ENCODE measurements at regions not wholly inside any gene's neighbourhood (a gene's known extent, or its start where the extent isn't known, plus 50 kb on each side); places are given as distances from the start of the nearest gene placed in this dataset.

DNA sequence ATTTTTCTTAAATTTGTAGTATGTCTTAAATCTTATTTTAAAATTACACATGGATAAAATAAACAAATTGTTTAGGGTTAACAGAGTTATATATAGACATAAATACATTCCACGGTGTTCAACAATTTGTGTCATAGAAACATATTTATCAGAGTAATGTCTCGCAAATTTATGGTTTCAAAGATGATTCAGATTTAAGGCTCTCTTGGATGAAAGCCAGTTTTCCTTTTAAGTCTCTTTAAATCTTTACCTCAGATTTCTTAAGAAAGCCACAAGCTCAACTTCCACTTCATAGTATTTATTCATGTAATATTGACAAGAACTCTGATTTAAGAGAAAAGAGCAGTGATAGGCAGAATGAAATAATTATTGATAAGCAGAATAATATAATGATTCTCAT, 1254.8 kb upstream of the ADGRL3 start:
- TF ChIP-seq, protein P1, sequence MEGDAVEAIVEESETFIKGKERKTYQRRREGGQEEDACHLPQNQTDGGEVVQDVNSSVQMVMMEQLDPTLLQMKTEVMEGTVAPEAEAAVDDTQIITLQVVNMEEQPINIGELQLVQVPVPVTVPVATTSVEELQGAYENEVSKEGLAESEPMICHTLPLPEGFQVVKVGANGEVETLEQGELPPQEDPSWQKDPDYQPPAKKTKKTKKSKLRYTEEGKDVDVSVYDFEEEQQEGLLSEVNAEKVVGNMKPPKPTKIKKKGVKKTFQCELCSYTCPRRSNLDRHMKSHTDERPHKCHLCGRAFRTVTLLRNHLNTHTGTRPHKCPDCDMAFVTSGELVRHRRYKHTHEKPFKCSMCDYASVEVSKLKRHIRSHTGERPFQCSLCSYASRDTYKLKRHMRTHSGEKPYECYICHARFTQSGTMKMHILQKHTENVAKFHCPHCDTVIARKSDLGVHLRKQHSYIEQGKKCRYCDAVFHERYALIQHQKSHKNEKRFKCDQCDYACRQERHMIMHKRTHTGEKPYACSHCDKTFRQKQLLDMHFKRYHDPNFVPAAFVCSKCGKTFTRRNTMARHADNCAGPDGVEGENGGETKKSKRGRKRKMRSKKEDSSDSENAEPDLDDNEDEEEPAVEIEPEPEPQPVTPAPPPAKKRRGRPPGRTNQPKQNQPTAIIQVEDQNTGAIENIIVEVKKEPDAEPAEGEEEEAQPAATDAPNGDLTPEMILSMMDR (IDR thresholded peaks at IDR 0.05), result no peak
- TF ChIP-seq POLR2A (IDR thresholded peaks at IDR 0.05), result no peak

Data from Peyer's patch (tissue), 4 donors.